H9 (cell line): ENCODE measurements at regions not wholly inside any gene's neighbourhood (a gene's known extent, or its start where the extent isn't known, plus 50 kb on each side); places are given as distances from the start of the nearest gene placed in this dataset.

Experiments
- DNase-seq: peaks from one replicate; pipeline ENCODE4 v3.0.0-alpha.2; 2017
- H2AFZ ChIP-seq: one replicate; pipeline ENCODE4 v1.6.1; 2013; ENCODE audit warnings: mild to moderate bottlenecking, low read length, control low read depth, moderate library complexity
- H2AK5ac ChIP-seq: 2 replicates; pipeline ENCODE4 v1.6.1; 2013; ENCODE audit warnings: low read length, control low read depth, mixed read lengths; ENCODE audit not compliant: insufficient read length
- H2BK120ac ChIP-seq: one replicate; pipeline ENCODE4 v1.6.1; 2013; ENCODE audit warnings: low read depth, mild to moderate bottlenecking, low read length, control low read depth, inconsistent platforms; ENCODE audit not compliant: poor library complexity, severe bottlenecking
- H2BK12ac ChIP-seq: 2 replicates; pipeline ENCODE4 v1.6.1; 2013; ENCODE audit warnings: low read length, control low read depth, mixed read lengths, low read depth; ENCODE audit not compliant: insufficient read length
- H2BK15ac ChIP-seq: 2 replicates; pipeline ENCODE4 v1.6.1; 2013; ENCODE audit warnings: low read depth, low read length, control low read depth
- H2BK20ac ChIP-seq: one replicate; pipeline ENCODE4 v1.6.1; 2013; ENCODE audit warnings: low read depth, mild to moderate bottlenecking, low read length, control low read depth, inconsistent platforms; ENCODE audit not compliant: poor library complexity, severe bottlenecking
- H2BK5ac ChIP-seq: 2 replicates; pipeline ENCODE4 v1.6.1; 2013; ENCODE audit warnings: low read length, control low read depth, mixed read lengths; ENCODE audit not compliant: insufficient read length
- H3K14ac ChIP-seq: 2 replicates; pipeline ENCODE4 v1.6.1; 2013; ENCODE audit warnings: low read length, control low read depth; ENCODE audit not compliant: insufficient read depth
- H3K18ac ChIP-seq: 2 replicates; pipeline ENCODE4 v1.6.1; 2013; ENCODE audit warnings: low read depth, mild to moderate bottlenecking, mixed read lengths, low read length, control low read depth; ENCODE audit not compliant: insufficient read length
- H3K23ac ChIP-seq: 2 replicates; pipeline ENCODE4 v1.6.1; 2013; ENCODE audit warnings: low read length, control low read depth, mixed read lengths, low read depth; ENCODE audit not compliant: insufficient read length
- H3K23me2 ChIP-seq: 2 replicates; pipeline ENCODE4 v1.6.1; 2013; ENCODE audit warnings: low read depth, mild to moderate bottlenecking, mixed read lengths, low read length, control low read depth; ENCODE audit not compliant: insufficient read length, poor library complexity, severe bottlenecking
- H3K27ac ChIP-seq: 2 replicates; pipeline ENCODE4 v1.5.1; 2013; ENCODE audit warnings: low read length, control low read depth, mixed read lengths, low read depth; ENCODE audit not compliant: insufficient read length
- H3K27me3 ChIP-seq: 2 replicates; pipeline ENCODE4 v1.6.1; 2013; ENCODE audit warnings: low read length, control low read depth, inconsistent platforms; ENCODE audit not compliant: insufficient read depth
- H3K4ac ChIP-seq: 2 replicates; pipeline ENCODE4 v1.6.1; 2013; ENCODE audit warnings: low read depth, mild to moderate bottlenecking, control low read depth, inconsistent platforms, low read length, moderate library complexity
- H3K4me1 ChIP-seq: 2 replicates; pipeline ENCODE4 v1.6.1; 2013; ENCODE audit warnings: low read length, control low read depth, inconsistent platforms; ENCODE audit not compliant: insufficient read depth
- H3K4me2 ChIP-seq: 2 replicates; pipeline ENCODE4 v1.6.1; 2013; ENCODE audit warnings: low read length, control low read depth, mixed read lengths; ENCODE audit not compliant: insufficient read length, insufficient read depth
- H3K56ac ChIP-seq: 2 replicates; pipeline ENCODE4 v1.6.1; 2013; ENCODE audit warnings: low read depth, mild to moderate bottlenecking, mixed read lengths, low read length, control low read depth; ENCODE audit not compliant: insufficient read length
- H3K79me1 ChIP-seq: 2 replicates; pipeline ENCODE4 v1.6.1; 2013; ENCODE audit warnings: low read depth, mild to moderate bottlenecking, moderate library complexity, low read length, control low read depth, inconsistent platforms; ENCODE audit not compliant: insufficient read depth, poor library complexity, severe bottlenecking
- H3K79me2 ChIP-seq: 2 replicates; pipeline ENCODE4 v1.6.1; 2013; ENCODE audit warnings: low read length, control low read depth, inconsistent platforms; ENCODE audit not compliant: insufficient read depth
- H3K9ac ChIP-seq: 2 replicates; pipeline ENCODE4 v1.6.1; 2013; ENCODE audit warnings: low read length, control low read depth, mixed read lengths; ENCODE audit not compliant: insufficient read length; ENCODE audit errors: extremely low read depth
- H3K9me3 ChIP-seq: one replicate; pipeline ENCODE4 v1.6.1; 2013; ENCODE audit warnings: low read depth, low read length, inconsistent platforms; ENCODE audit not compliant: control insufficient read depth
- H3T11ph ChIP-seq: one replicate; pipeline ENCODE4 v1.6.1; 2013; ENCODE audit warnings: mild to moderate bottlenecking, low read length, control low read depth, inconsistent platforms
- H4K20me1 ChIP-seq: one replicate; pipeline ENCODE4 v1.6.1; 2013; ENCODE audit not compliant: control insufficient read depth, insufficient read length, insufficient read depth
- H4K5ac ChIP-seq: 2 replicates; pipeline ENCODE4 v1.6.1; 2013; ENCODE audit warnings: low read depth, mild to moderate bottlenecking, mixed read lengths, low read length, control low read depth; ENCODE audit not compliant: insufficient read length
- H4K8ac ChIP-seq: replicated peaks from 2 replicates; pipeline ENCODE4 v1.6.1; 2013; ENCODE audit warnings: low read length, control low read depth, mixed read lengths, low read depth; ENCODE audit not compliant: insufficient read length
- H4K91ac ChIP-seq: 2 replicates; pipeline ENCODE4 v1.6.1; 2013; ENCODE audit warnings: low read depth, mild to moderate bottlenecking, moderate library complexity, mixed read lengths, low read length, control low read depth; ENCODE audit not compliant: insufficient read length
- H3K27ac Mint-ChIP-seq, 3 experiments: 2 replicates in 2 of 3; 3 replicates in 1 of 3; pipeline ENCODE4 v1.8.0; 2020 to 2021; ENCODE audit warnings: mixed read lengths in 3 of 3, mild to moderate bottlenecking in 1 of 3, moderate library complexity in 1 of 3
- H3K27me3 Mint-ChIP-seq: 2 replicates; pipeline ENCODE4 v1.8.0; 2021; ENCODE audit warnings: low read depth, mild to moderate bottlenecking, moderate library complexity, mixed read lengths
- H3K36me3 Mint-ChIP-seq, 3 experiments: 2 replicates in 2 of 3; 3 replicates in 1 of 3; pipeline ENCODE4 v1.8.0; 2020 to 2021; ENCODE audit warnings: low read depth in 3 of 3, mixed read lengths in 3 of 3; ENCODE audit not compliant: insufficient read depth in 1 of 3
- H3K4me1 Mint-ChIP-seq, 2 experiments: 2 replicates each; pipeline ENCODE4 v1.8.0; 2020; ENCODE audit warnings: mixed read lengths in 2 of 2
- H3K4me3 Mint-ChIP-seq, 2 experiments: 2 replicates in 1 of 2; 3 replicates in 1 of 2; pipeline ENCODE4 v1.8.0; 2020 to 2021; ENCODE audit warnings: mild to moderate bottlenecking in 2 of 2, mixed read lengths in 2 of 2, moderate library complexity in 1 of 2
- H3K9me3 Mint-ChIP-seq, 2 experiments: 2 replicates in 1 of 2; 3 replicates in 1 of 2; pipeline ENCODE4 v1.8.0; 2020; ENCODE audit warnings: mild to moderate bottlenecking in 2 of 2, mixed read lengths in 2 of 2, moderate library complexity in 1 of 2
- CTCF ChIP-seq: fragments of 200-600 bp; sonication (generic); conservative IDR thresholded peaks from 3 replicates; pipeline ENCODE4 v1.8.0; 2021; ENCODE audit warnings: antibody characterized with exemption, mild to moderate bottlenecking
- WGBS: extraction: QIAGEN DNeasy Blood & Tissue Kit; methylation state at CpG from one replicate; pipeline ENCODE4 v1.1.7; 2013; ENCODE audit warnings: missing lambda C conversion rate, low lambda C conversion rate, mixed read lengths; ENCODE audit not compliant: insufficient read length; ENCODE audit errors: extremely low coverage; 5-methylcytosine and 5-hydroxymethylcytosine counted together

DNA sequence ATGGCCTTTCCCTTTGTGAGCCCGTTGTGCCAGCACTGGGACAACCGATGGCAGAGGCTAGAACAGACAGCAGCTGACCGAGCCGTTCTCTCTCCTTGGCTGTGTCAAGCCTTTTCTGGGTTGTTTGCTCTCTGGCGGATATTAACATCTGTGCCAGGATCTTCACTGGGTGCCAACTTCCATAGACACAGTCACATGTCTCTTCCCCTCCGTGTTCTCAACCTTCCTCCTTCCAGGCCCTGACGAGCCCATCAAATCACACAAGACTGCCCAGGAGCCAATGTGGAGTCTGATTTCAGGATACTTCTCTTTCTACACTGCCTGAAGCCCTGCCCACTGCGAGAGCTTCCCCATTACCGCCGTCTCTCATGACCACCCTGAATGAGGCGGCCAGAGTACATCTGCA is 111.0 kb upstream of the RALGAPA2 start:
- WGBS: no CpG with 5 or more reads among the region's 11 CpGs

More for the DNA sequence above, 111.0 kb upstream of the RALGAPA2 start:
- no peak overlapping the region for H3K4ac ChIP-seq
- no peak for TF ChIP-seq CTCF
- no peak overlapping the region for H3T11ph ChIP-seq
- H3K79me1 ChIP-seq: no peaks in the 10 kb centered on the region
- H3K23ac ChIP-seq: no peak overlapping the region
- H3K27me3 ChIP-seq: no peaks in the 10 kb centered on the region
- no peak overlapping the region for H4K91ac ChIP-seq
- H3K4me2 ChIP-seq: no peak overlapping the region
- H3K27ac ChIP-seq: no peak overlapping the region
- H3K79me2 ChIP-seq: no peaks in the 10 kb centered on the region
- H3K56ac ChIP-seq: no peak overlapping the region
- Mint-ChIP-seq H3K4me1 (peaks cover 37 to 41% of the 10 kb centered on the region in 2 experiments), H3K9me3 (peaks cover under 1 to 5% of the 10 kb centered on the region in 2 experiments; a peak in 1 of 5 replicates), H3K4me3 (no peak overlapping the region), H3K27ac (no peak overlapping the region), H3K27me3 (peaks cover 11% of the 10 kb centered on the region), H3K36me3 (peaks cover 0 to under 1% (median 0%) of the 10 kb centered on the region in 3 experiments; a peak in 1 of 7 replicates)
- peaks cover 13% of the 10 kb centered on the region; the same call in 1 of the 2 replicates for H3K4me1 ChIP-seq
- H3K18ac ChIP-seq: no peak overlapping the region
- no peaks in the 10 kb centered on the region for H3K23me2 ChIP-seq
- H4K20me1 ChIP-seq: no peaks in the 10 kb centered on the region
- no peak overlapping the region for H2BK12ac ChIP-seq
- DNase-seq: no peak
- no peak overlapping the region for H2BK5ac ChIP-seq
- H4K5ac ChIP-seq: no peak overlapping the region
- H3K14ac ChIP-seq: no peak overlapping the region
- no peak overlapping the region for H4K8ac ChIP-seq
- no peak overlapping the region for H2BK15ac ChIP-seq
- H2AK5ac ChIP-seq: no peak overlapping the region
- H2AFZ ChIP-seq: no peak overlapping the region
- H2BK20ac ChIP-seq: no peak overlapping the region
- H3K9me3 ChIP-seq: no peaks in the 10 kb centered on the region
- no peak overlapping the region for H2BK120ac ChIP-seq
- H3K9ac ChIP-seq: no peak overlapping the region
